B cell (primary cell): ENCODE measurements at regions not wholly inside any gene's neighbourhood (a gene's known extent, or its start where the extent isn't known, plus 50 kb on each side); places are given as distances from the start of the nearest gene placed in this dataset.

Experiments
- ATAC-seq: fragments of 200-7000 bp; cut with Tn5 transposase; one replicate; pipeline ENCODE4 v1.10.0; 2021; ENCODE audit warnings: low read depth, mild to moderate bottlenecking, moderate number of reproducible peaks, moderate library complexity
- CTCF ChIA-PET: fragments of 350-600 bp; sonication (Branson Sonifier 250); formaldehyde crosslinking; loops from one replicate; lab custom pipeline; 2021; ENCODE audit warnings: antibody characterized with exemption, inconsistent platforms; lab: Charles Lee
- POLR2A ChIA-PET: fragments of 350-600 bp; sonication (Branson Sonifier 250); formaldehyde crosslinking; loops from one replicate; lab custom pipeline; 2021; ENCODE audit warnings: antibody characterized with exemption; lab: Charles Lee
- DNase-seq: peaks from one replicate; pipeline ENCODE4 v3.0.0; 2013
- H2AFZ ChIP-seq: 2 replicates; pipeline ENCODE4 v1.6.1; 2012; ENCODE audit warnings: mild to moderate bottlenecking, low read depth, low read length; ENCODE audit not compliant: insufficient read depth, poor library complexity, severe bottlenecking
- H3K27ac ChIP-seq, 2 donors: 1 replicate in 1 of 2; 2 replicates in 1 of 2; pipeline ENCODE4 v1.5.1; 2012 to 2013; ENCODE audit warnings: low read length in 2 of 2, mild to moderate bottlenecking in 2 of 2, moderate library complexity in 1 of 2
- H3K27me3 ChIP-seq, 4 experiments: fragments of 200-600 bp in 1 of 4; sonication (generic) in 1 of 4; replicated peaks in 1 of 4; 1 replicate in 2 of 4; 2 replicates in 2 of 4; pipeline versions ENCODE4 v1.6.1 to v1.7.0; 2013 to 2016; ENCODE audit warnings: low read length in 3 of 4, mild to moderate bottlenecking in 2 of 4, mixed read lengths in 1 of 4, moderate library complexity in 1 of 4; ENCODE audit not compliant: insufficient read depth in 4 of 4, control insufficient read depth in 3 of 4; ENCODE audit errors: control extremely low read depth in 1 of 4
- H3K36me3 ChIP-seq, 2 experiments: replicated peaks in 1 of 2; 1 replicate in 1 of 2; 2 replicates in 1 of 2; pipeline versions ENCODE4 v1.6.1 to v1.7.1; 2013; ENCODE audit warnings: low read length in 1 of 2; ENCODE audit not compliant: insufficient read depth in 2 of 2, control insufficient read depth in 1 of 2; ENCODE audit errors: control extremely low read depth in 1 of 2, extremely low read depth in 1 of 2
- H3K4me1 ChIP-seq, 2 donors: fragments of 200-600 bp in 1 of 2; sonication (generic) in 1 of 2; 1 replicate in 1 of 2; 2 replicates in 1 of 2; pipeline versions ENCODE4 v1.5.1 to v1.6.1; 2013 to 2017; ENCODE audit warnings: low read length in 2 of 2; ENCODE audit not compliant: control insufficient read depth in 2 of 2, insufficient read depth in 2 of 2
- H3K4me2 ChIP-seq: replicated peaks from 2 replicates; pipeline ENCODE3; 2012; ENCODE audit warnings: mild to moderate bottlenecking, low read depth, low read length; ENCODE audit not compliant: poor library complexity, severe bottlenecking
- H3K4me3 ChIP-seq, 5 experiments: fragments of 200-600 bp in 1 of 5; sonication (generic) in 1 of 5; 1 replicate in 3 of 5; 2 replicates in 2 of 5; pipeline versions ENCODE4 v1.5.1 to v1.7.0; 2011 to 2016; ENCODE audit warnings: low read length in 4 of 5, mild to moderate bottlenecking in 4 of 5, low read depth in 2 of 5, control low read depth in 1 of 5, moderate library complexity in 1 of 5; ENCODE audit not compliant: insufficient read depth in 1 of 5; ENCODE audit errors: control extremely low read depth in 1 of 5, extremely low read depth in 1 of 5
- H3K79me2 ChIP-seq: fragments of 200-600 bp; sonication (generic); one replicate; pipeline ENCODE4 v1.6.0; 2016; ENCODE audit warnings: low read length; ENCODE audit not compliant: control insufficient read depth, insufficient read depth
- H3K9ac ChIP-seq: fragments of 200-600 bp; sonication (generic); 2 replicates; pipeline ENCODE4 v1.6.1; 2017; ENCODE audit warnings: mild to moderate bottlenecking, low read length, moderate library complexity
- H3K9me3 ChIP-seq, 3 donors: one replicate each; pipeline versions ENCODE4 v1.6.1 to v1.7.1; 2013; ENCODE audit warnings: low read length in 2 of 3; ENCODE audit not compliant: control insufficient read depth in 2 of 3, insufficient read depth in 1 of 3; ENCODE audit errors: control extremely low read depth in 1 of 3
- H4K20me1 ChIP-seq: 2 replicates; pipeline ENCODE4 v1.6.0; 2012; ENCODE audit warnings: mild to moderate bottlenecking, low read length; ENCODE audit not compliant: insufficient read depth, control insufficient read depth, poor library complexity, severe bottlenecking
- H3K27ac Mint-ChIP-seq: one replicate; pipeline ENCODE4 v1.8.0; 2021; ENCODE audit warnings: mixed read lengths
- H3K27me3 Mint-ChIP-seq: one replicate; pipeline ENCODE4 v1.8.0; 2021; ENCODE audit warnings: mixed read lengths
- H3K4me1 Mint-ChIP-seq: one replicate; pipeline ENCODE4 v1.8.0; 2021; ENCODE audit warnings: mixed read lengths
- H3K4me3 Mint-ChIP-seq: one replicate; pipeline ENCODE4 v1.8.0; 2021; ENCODE audit warnings: mixed read lengths
- H3K9me3 Mint-ChIP-seq: one replicate; pipeline ENCODE4 v1.8.0; 2022; ENCODE audit warnings: mixed read lengths; ENCODE audit not compliant: insufficient read depth
- EZH2 ChIP-seq: IDR thresholded peaks from 2 replicates; pipeline ENCODE4 v1.6.1; 2012; ENCODE audit warnings: borderline replicate concordance, low read depth, mild to moderate bottlenecking, moderate library complexity, low read length; ENCODE audit not compliant: insufficient read depth, poor library complexity, severe bottlenecking
- WGBS: methylation state at CpG from one replicate; pipeline ENCODE4 v1.1.5; 2013; ENCODE audit warnings: missing lambda C conversion rate; ENCODE audit not compliant: insufficient coverage; 5-methylcytosine and 5-hydroxymethylcytosine counted together
- intact Hi-C: fragments of 100-400 bp; cut with micrococcal nuclease; formaldehyde crosslinking; loops from one replicate; pipeline ENCODE4 v1.10.0; 2022
- TF ChIP-seq, protein P1 (sequence below): fragments of 200-600 bp; IDR thresholded peaks from one replicate; pipeline ENCODE4 v1.8.0; 2022; ENCODE audit warnings: antibody characterized with exemption, mild to moderate bottlenecking

DNA sequence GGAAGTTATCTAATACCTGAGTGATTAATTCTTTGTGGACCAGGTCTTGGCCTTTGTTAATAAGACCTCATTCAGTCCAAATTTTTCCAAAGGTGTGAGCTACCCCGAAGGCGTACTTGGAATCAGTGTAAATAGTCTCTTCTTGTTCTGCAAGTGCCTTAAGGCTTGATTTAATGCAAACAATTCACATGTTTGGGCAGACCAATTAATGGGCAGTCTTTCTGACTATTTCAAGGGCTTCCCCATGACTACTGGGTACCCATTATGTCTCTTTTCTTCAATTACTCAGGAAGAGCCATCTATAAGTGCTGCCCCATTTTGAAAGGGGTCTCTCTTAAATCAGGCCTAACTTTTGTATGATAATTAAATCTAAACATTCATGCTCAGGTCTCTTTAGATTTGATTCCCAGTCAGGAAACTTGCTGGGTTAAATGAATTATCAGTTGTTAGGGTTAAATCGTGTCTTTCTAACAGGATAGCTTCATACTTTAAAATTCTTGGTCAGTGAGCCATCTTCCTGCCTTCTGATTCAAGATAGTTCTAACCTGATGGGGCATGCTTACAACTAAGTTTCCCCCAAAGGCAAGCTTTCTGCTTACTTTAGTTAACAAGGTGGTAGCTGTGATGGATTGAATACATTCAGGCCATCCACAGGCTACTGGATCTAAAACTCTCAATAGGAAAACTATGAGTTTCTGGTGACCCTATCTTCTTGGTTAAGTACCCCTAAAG lies 179.6 kb downstream of the CCNG2 start:
- DNase-seq (no peak), ATAC-seq (no peak)
- H3K27me3 ChIP-seq = no peaks in the 10 kb centered on the region
- peaks cover 14% of the 10 kb centered on the region for H3K9me3 Mint-ChIP-seq
- no peak overlapping the region for H3K4me3 ChIP-seq
- H3K27ac ChIP-seq = no peak overlapping the region
- peaks cover 3 to 21% (median 14%) of the 10 kb centered on the region in 3 donors for H3K9me3 ChIP-seq
- intact Hi-C loops = no loop called here
- H3K4me1 ChIP-seq = no peaks in the 10 kb centered on the region
- H3K9ac ChIP-seq = no peak overlapping the region
- no peaks in the 10 kb centered on the region for H3K27me3 Mint-ChIP-seq
- H4K20me1 ChIP-seq = no peaks in the 10 kb centered on the region
- no peaks in the 10 kb centered on the region for H3K4me1 Mint-ChIP-seq
- H3K36me3 ChIP-seq = no peaks in the 10 kb centered on the region
- WGBS = 100% methylated on average over 2 of the region's 3 CpGs
- POLR2A ChIA-PET = no interaction called here
- no peak overlapping the region for H3K4me2 ChIP-seq
- TF ChIP-seq EZH2 = no peak
- TF ChIP-seq, protein P1, sequence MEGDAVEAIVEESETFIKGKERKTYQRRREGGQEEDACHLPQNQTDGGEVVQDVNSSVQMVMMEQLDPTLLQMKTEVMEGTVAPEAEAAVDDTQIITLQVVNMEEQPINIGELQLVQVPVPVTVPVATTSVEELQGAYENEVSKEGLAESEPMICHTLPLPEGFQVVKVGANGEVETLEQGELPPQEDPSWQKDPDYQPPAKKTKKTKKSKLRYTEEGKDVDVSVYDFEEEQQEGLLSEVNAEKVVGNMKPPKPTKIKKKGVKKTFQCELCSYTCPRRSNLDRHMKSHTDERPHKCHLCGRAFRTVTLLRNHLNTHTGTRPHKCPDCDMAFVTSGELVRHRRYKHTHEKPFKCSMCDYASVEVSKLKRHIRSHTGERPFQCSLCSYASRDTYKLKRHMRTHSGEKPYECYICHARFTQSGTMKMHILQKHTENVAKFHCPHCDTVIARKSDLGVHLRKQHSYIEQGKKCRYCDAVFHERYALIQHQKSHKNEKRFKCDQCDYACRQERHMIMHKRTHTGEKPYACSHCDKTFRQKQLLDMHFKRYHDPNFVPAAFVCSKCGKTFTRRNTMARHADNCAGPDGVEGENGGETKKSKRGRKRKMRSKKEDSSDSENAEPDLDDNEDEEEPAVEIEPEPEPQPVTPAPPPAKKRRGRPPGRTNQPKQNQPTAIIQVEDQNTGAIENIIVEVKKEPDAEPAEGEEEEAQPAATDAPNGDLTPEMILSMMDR = no peak
- CTCF ChIA-PET = interaction anchor here (1.3 kb wide), 1 partner anchor 22 kb away, joined by 3 read pairs; no protein-coding TSS in a partner anchor
- H3K4me3 Mint-ChIP-seq = no peak overlapping the region
- no peaks in the 10 kb centered on the region for H3K79me2 ChIP-seq
- no peak overlapping the region for H2AFZ ChIP-seq
- H3K27ac Mint-ChIP-seq = no peak overlapping the region

DNA sequence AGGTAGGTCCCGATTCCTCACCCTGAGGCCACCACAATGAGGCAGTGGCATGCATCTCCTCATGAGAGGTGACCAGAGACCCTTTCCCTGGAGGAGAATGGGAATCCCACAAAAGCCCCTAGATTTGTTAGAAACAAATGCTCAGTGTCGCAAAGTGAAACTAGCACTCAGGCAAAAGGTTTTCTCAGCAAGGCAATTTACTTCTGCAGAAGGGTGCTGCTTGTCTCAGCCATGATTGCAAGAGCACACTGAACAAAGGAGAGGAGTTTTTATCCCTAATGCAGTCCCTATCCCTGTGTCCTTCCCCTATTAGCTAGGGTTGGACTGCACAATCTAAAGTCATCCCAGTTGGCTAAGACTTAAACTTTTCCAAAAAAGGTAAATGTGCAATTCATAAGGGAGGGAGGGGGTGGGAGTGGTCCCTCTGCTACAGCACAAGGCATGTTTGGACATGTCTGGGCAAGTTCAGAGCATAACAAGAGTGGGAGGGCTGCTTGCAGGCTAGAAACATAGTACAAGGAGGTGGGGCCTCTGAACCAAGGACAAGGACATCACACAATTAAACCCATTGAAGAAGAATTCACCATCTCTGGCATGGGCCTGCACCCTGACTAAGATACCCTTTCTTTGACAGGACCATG lies 185.3 kb downstream of the CCNG2 start:
- Histone ChIP-seq H3K4me3 (no peak overlapping the region), H4K20me1 (no peaks in the 10 kb centered on the region), H2AFZ (no peak overlapping the region), H3K27me3 (no peaks in the 10 kb centered on the region), H3K4me2 (no peak overlapping the region), H3K9me3 (peaks cover 0 to 13% (median 6%) of the 10 kb centered on the region in 3 donors), H3K36me3 (no peaks in the 10 kb centered on the region), H3K79me2 (no peaks in the 10 kb centered on the region), H3K4me1 (no peaks in the 10 kb centered on the region), H3K9ac (no peak overlapping the region), H3K27ac (no peak overlapping the region)
- DNase-seq = no peak
- no peak overlapping the region for H3K4me3 Mint-ChIP-seq
- intact Hi-C loops = no loop called here
- no peak for ATAC-seq
- H3K27me3 Mint-ChIP-seq = peaks cover 9% of the 10 kb centered on the region
- ChIA-PET POLR2A (no interaction called here), CTCF (no interaction called here)
- H3K27ac Mint-ChIP-seq = no peak overlapping the region
- no peaks in the 10 kb centered on the region for H3K4me1 Mint-ChIP-seq
- WGBS = no CpG with 5 or more reads among the region's 2 CpGs
- peaks cover 7% of the 10 kb centered on the region for H3K9me3 Mint-ChIP-seq
- TF ChIP-seq EZH2 = no peak
- TF ChIP-seq, protein P1 = no peak
